Nephron (organoid): ENCODE measurements at regions not wholly inside any gene's neighbourhood (a gene's known extent, or its start where the extent isn't known, plus 50 kb on each side); places are given as distances from the start of the nearest gene placed in this dataset.
A peak's percentile ranks its signal among the peaks of the same experiment; 100 is the strongest.

Experiments
- H3K27ac Mint-ChIP-seq, 3 experiments: 2 replicates each; pipeline ENCODE4 v1.8.0; 2020; ENCODE audit warnings: mixed read lengths in 3 of 3, mild to moderate bottlenecking in 2 of 3, moderate library complexity in 1 of 3
- H3K27me3 Mint-ChIP-seq: 2 replicates; pipeline ENCODE4 v1.8.0; 2021; ENCODE audit warnings: low read depth, mild to moderate bottlenecking, moderate library complexity, mixed read lengths
- H3K36me3 Mint-ChIP-seq: 2 replicates; pipeline ENCODE4 v1.8.0; 2020; ENCODE audit warnings: low read depth, mixed read lengths
- H3K4me1 Mint-ChIP-seq: 2 replicates; pipeline ENCODE4 v1.8.0; 2020; ENCODE audit warnings: mixed read lengths
- H3K4me3 Mint-ChIP-seq, 3 experiments: 2 replicates each; pipeline ENCODE4 v1.8.0; 2020; ENCODE audit warnings: mild to moderate bottlenecking in 3 of 3, mixed read lengths in 3 of 3, moderate library complexity in 2 of 3
- H3K9me3 Mint-ChIP-seq: 2 replicates; pipeline ENCODE4 v1.8.0; 2020; ENCODE audit warnings: mixed read lengths
- TF ChIP-seq, protein P1 (sequence below), 3 experiments: fragments of 200-600 bp; sonication (generic); IDR thresholded peaks; one replicate each; pipeline ENCODE4 v1.5.0; 2021; ENCODE audit warnings: antibody characterized with exemption in 3 of 3; ENCODE audit not compliant: unreplicated experiment in 3 of 3

DNA sequence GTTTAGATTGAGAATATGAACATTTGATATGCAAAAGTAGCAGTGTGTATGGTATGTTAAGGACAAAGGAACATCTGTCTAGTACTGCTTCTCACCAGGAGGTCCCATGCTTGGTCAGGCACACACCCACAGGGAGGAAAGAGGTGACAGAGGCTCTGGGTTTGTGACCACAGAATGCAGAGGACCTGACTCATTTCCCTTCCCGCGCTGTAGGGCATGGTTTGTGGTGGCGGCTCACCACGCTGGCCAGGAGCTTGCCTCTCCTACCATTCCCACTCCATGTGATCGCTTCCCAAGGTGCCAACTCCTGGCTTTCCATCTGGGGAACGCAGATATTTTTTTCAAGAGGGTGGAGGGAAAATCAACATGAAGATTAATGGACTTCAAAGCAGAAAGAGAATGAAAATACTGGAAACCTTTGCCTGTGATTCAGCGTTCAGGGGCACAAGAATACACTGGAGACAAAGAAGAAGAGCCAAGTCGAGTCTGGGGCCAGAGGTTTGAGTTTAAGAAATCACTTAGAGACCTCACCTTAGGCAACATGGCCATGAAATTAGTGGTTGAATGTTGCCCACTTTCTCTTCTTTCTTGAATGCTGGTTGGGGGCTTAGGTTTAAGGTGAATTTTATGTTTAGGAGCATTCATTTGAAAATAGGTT is 477.8 kb downstream of the CCDC171 start:
- Mint-ChIP-seq H3K27ac (no peak overlapping the region), H3K27me3 (no peaks in the 10 kb centered on the region), H3K36me3 (no peaks in the 10 kb centered on the region), H3K4me3 (no peak overlapping the region), H3K9me3 (no peaks in the 10 kb centered on the region), H3K4me1 (peaks cover 21% of the 10 kb centered on the region)
- TF ChIP-seq, protein P1, sequence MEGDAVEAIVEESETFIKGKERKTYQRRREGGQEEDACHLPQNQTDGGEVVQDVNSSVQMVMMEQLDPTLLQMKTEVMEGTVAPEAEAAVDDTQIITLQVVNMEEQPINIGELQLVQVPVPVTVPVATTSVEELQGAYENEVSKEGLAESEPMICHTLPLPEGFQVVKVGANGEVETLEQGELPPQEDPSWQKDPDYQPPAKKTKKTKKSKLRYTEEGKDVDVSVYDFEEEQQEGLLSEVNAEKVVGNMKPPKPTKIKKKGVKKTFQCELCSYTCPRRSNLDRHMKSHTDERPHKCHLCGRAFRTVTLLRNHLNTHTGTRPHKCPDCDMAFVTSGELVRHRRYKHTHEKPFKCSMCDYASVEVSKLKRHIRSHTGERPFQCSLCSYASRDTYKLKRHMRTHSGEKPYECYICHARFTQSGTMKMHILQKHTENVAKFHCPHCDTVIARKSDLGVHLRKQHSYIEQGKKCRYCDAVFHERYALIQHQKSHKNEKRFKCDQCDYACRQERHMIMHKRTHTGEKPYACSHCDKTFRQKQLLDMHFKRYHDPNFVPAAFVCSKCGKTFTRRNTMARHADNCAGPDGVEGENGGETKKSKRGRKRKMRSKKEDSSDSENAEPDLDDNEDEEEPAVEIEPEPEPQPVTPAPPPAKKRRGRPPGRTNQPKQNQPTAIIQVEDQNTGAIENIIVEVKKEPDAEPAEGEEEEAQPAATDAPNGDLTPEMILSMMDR (IDR thresholded peaks at IDR 0.05; ENCODE audit: unreplicated experiment in 3 of 3) = no peak

DNA sequence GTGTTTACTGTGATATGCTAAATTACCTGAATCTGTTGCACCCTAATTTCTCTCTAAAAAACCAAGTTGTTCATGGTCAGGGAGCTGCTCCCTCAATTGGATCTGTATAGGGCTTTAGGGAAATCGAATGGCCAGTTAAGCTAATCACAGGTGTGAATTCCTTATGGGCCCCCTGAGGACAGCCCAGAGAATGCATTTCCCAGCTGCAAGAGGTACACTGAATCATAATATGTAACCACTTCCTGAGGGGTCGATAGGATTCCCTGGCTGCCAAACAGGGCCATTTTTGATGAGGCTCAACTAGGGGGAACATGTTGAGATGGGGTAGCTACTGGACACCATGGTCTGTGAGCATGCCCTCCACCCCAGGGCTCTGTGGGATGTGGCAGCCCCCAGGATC is 478.6 kb downstream of the CCDC171 start:
- H3K4me1 Mint-ChIP-seq = peaks cover 23% of the 10 kb centered on the region

DNA sequence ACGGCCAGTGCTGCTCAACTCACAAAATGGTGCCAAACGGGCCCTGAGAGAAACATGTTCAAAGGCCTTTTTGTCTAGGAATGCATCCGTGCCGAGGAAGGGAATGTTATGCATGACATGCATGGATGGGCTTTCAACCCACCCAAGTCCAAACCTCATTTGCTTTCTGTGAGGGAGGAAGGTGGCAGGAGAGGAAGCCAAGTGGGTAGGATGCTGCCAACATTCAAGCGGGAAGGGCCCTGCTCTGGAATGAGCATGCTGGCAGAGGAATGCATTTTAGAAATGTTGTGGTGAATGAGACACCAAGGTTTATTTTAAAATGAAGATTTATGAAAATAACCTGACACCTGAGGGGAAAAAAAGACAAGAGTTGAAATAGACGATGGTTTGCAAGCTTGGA is 479.1 kb downstream of the CCDC171 start:
- Mint-ChIP-seq H3K4me3 (no peak overlapping the region), H3K27me3 (no peaks in the 10 kb centered on the region), H3K9me3 (peaks cover 3% of the 10 kb centered on the region), H3K27ac (peak overlapping the region in 2 of 3 experiments; percentile 33 to 47), H3K4me1 (peaks cover 23% of the 10 kb centered on the region), H3K36me3 (no peaks in the 10 kb centered on the region)
- TF ChIP-seq, protein P1 (IDR thresholded peaks at IDR 0.05; ENCODE audit: unreplicated experiment in 3 of 3) = no peak

More for the DNA sequence above, 478.6 kb downstream of the CCDC171 start:
- Mint-ChIP-seq H3K9me3 (no peaks in the 10 kb centered on the region), H3K27ac (no peak overlapping the region), H3K36me3 (no peaks in the 10 kb centered on the region), H3K4me3 (no peak overlapping the region), H3K27me3 (no peaks in the 10 kb centered on the region)
- TF ChIP-seq, protein P1 (IDR thresholded peaks at IDR 0.05; ENCODE audit: unreplicated experiment in 3 of 3) = no peak

DNA sequence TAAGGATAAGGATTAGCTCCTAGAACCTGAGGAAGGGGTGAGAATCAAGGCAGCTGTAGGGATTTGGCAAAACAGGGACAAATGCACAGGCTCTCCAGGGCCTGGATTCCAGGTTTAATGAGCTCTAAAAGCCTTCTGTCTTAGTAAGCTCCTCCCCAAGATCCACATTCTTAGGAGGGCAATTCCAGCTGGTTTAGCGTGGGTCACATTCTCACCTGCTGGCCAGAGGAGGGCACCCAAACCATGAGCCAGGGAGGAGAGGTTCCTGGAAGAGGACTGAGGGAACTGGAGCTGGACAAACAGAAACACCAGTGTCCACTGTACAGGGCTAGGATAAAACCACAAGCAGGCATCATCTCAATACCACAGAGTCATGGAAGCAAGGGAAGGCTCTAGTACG is 480.0 kb downstream of the CCDC171 start:
- H3K4me3 Mint-ChIP-seq = no peak overlapping the region
- peak overlapping the region in 2 of 3 experiments; percentile 25 to 67 for H3K27ac Mint-ChIP-seq
- peaks cover 23% of the 10 kb centered on the region for H3K4me1 Mint-ChIP-seq
- TF ChIP-seq, protein P1 (IDR thresholded peaks at IDR 0.05; ENCODE audit: unreplicated experiment in 3 of 3) = no peak
- H3K9me3 Mint-ChIP-seq = peaks cover 8% of the 10 kb centered on the region
- no peaks in the 10 kb centered on the region for H3K36me3 Mint-ChIP-seq
- H3K27me3 Mint-ChIP-seq = no peaks in the 10 kb centered on the region

DNA sequence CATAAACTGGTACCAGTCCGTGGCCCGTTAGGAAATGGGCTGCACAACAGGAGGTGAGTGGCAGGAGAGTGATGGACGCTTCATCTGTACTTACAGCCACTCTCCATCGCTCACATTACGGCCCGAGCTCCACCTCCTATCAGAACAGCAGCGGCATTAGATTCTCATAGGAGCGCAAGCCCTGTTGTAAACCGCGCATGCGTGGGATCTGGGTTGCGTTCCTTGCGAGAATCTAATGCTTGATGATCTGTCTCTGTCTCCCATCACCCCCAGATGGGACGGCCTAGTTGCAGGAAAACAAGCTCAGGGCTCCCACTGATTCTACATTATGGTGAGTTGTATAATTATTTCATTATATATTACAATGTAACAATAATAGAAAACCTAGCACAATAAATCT is 480.4 kb downstream of the CCDC171 start:
- peaks cover 24% of the 10 kb centered on the region for H3K4me1 Mint-ChIP-seq
- no peaks in the 10 kb centered on the region for H3K27me3 Mint-ChIP-seq
- H3K4me3 Mint-ChIP-seq = no peak overlapping the region
- peaks cover 10% of the 10 kb centered on the region for H3K9me3 Mint-ChIP-seq
- peak overlapping the region in 1 of 3 experiments; percentile 25 for H3K27ac Mint-ChIP-seq
- TF ChIP-seq, protein P1 (IDR thresholded peaks at IDR 0.05; ENCODE audit: unreplicated experiment in 3 of 3) = no peak
- H3K36me3 Mint-ChIP-seq = no peaks in the 10 kb centered on the region
